GM19035 (cell line): ENCODE measurements at regions not wholly inside any gene's neighbourhood (a gene's known extent, or its start where the extent isn't known, plus 50 kb on each side); places are given as distances from the start of the nearest gene placed in this dataset.

ENCODE experiments used
- ATAC-seq: cut with Tn5 transposase; IDR thresholded peaks from one replicate; pipeline ENCODE4 v1.9.1; 2021; ENCODE audit not compliant: unreplicated experiment

DNA sequence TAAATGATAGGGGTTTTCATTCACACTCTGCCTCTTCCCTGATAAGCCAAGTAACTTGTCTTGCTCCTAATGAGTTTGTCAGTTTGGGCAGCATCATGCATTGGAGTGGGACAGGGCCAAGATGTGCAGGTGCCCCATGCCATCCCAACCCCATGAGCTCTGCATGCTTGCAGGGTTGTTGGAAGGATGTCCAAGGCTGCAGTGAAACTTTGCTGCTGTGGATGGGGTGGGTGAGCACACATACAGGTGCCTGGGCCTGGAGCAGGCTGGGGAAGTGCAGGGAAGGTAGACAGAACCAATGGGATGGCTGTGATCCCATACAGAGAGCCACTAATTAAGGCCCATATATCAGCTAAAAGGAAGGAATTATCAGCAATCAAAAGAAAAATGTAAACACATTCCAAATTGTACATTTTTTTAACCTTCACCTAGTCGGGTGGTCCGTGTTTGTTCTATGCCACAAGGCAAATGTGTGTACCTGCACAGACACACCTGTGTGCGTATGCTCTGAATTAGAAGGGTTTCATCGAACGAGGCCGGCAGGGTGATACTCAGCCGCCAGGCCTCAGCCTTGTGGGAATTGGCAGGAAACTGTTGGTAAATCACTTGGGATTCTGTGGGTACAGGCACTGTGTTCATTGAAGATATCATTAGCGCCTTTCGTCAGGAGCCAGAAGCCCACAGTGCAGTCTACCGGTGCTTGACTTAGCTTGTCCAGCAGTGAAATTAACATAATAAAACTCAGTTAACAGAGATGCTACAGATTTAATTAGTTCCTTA, 342.9 kb downstream of the MYCN start:
- no peak for ATAC-seq

DNA sequence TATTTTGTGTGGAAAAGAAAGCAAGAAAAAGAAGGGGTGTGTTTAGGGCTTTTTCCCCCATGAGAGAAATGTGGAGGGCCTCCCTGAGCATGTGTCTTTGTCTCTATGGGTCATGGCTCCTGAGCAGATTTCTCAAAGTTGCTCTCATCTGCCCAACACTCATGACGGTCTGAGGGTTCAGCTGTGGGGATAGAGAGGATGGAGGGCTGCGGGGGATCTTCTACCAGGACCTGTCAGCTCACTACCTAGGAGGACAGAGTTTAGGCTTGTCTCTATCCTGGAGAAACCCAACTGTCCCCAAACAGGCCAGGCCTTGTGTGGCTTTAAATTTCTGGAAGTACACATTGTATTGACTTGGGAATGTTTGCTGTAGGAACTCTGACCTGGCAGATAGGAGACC, 342.2 kb downstream of the MYCN start:
- ATAC-seq: no peak

DNA sequence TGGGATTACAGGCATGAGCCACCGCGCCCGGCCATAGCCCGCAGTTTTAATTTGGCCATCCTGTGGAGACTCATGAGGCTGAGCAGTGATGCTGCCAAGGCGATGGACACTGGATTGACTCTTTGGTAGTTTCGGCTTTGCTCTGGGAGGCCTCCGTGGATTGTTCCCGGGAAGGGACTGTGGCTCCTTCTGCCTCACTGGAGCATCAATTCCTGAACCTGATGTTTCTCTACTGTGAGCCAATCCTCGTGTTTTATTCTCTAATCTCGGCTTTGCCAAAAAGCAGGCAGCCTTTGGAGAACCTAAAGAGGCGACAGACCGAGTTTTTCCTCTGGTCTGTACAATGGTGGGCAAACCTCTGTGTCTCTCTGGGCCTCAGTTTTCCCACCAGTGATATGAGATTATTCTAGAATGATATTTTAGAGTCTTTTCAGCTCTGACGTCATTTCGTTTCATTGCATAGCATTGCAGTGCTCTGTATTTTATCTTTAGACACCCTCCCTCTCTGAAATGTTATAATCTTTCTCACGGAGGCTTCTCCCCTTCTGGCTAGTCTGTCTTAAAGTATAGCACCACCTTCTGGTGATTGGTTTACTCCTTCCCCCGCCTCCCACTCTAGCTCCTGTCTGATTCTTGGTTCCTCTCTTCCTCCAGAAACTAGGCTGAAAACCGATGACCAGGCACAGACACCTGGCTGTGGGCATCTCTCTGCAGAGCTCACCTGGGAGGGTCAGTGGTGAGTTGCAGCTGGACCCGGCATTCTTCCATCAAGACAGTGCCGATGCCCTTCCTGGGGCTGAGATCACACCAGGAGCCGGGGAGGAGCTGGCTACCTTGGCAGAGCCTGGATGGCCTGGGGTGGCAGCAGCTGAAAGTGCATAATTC, 341.3 kb downstream of the MYCN start:
- ATAC-seq: peak; percentile 71

DNA sequence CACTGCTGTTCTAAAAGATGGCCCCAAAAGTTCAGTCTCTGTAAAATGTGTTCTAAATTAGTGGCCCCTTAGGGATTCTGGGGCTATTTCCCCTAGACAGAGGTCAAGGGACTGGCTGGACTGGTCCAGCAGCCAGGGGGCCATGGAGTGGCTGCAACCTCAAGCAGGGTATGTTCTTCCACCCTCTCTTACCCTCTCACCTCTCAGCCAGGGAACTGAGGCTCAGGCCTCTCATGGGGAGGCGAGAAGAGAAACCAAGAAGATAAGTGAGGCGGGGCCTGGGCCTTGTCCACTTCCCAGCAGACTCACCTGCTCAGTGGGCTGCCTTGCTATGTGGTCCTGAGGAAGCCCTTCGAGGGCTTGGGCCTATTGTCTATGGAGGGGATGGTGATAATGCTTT, 339.7 kb downstream of the MYCN start:
- no peak for ATAC-seq

DNA sequence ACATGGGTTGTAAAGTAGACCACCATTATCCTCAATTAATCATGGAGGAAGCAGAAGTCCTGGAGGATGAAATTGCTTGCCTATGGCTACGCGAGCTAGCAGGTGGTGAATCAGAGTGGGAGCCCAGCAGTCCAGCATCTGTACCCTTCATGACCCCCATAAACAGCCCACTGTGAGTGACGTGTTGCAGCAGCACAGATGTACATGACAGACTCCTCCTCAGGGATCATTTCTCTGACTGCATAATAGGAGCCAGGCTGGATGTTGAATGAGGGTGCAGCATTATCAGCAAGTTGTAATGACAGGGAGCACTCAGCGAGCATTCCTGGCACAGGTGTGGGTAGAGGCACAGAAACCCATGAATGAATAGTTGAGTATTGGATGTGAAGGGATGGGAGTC, 339.3 kb downstream of the MYCN start:
- no peak for ATAC-seq

DNA sequence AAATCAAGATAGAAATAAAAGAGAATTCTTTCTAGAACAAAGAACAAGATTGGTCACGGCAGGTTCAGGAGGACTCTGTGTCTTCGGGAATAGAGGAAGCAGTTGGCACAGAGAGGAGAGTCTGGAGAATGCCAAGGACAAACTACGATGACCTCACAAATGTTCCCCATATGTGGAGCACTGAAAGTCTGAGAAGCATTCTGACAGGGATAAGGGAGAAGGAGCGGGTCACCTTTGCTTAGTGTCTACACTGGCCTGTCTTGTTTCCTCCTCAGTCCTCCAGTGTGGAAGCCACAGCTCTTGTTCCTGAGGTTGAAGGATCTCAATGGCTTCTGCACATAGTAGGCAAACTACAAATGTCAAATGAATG, 338.8 kb downstream of the MYCN start:
- ATAC-seq: no peak

DNA sequence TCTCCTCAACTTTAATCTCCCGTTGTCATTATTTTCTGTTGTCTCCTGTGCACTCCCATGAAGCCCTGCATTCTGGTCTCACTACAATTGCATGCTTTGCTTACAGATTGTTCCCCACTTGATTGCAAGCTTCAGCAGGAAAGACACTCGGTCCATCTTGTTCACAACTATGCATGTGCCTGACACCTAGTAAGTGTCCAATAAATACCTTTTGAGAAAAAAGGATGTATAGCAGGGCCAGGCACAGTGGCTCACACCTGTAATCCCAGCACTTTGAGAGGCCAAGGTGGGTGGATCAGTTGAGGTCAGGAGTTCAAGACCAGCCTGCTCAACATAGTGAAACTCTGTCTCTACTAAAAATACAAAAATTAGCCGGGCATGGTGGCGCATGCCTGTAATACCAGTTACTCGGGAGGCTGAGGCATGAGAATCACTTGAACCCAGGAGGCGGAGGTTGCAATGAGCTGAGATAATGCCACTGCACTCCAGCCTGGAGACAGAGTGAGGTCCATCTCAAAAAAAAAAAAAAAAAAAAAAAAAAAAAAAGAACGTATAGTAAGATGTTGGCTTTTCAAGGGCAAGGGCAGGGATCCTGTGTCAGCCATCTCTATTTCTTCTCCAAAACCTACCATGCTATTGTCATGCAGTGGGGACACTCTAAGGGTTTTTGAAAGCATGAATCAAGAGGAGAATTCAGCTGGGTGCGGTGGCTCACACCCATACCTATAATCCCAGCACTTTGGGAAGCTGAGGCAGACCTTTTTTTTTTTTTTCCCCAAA, 338.3 kb downstream of the MYCN start:
- no peak for ATAC-seq

DNA sequence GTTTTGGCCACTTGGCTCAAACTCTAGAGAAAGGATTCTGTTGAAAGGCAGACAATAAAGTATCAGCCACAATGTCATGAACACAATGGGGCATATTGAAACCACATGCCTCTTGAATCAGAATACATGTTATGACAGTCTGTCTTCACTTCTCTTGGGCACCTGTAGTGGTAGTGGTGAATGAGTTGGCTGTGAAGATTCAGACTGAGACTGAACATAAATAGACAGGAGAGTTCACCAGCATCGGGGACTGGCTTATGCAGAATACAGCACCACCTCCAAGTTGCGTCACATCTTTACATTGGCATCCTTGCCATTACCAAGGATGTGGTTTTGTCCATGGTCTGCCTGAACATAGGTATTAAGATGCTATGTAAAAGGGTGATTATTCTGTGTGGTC, 336.8 kb downstream of the MYCN start:
- no peak for ATAC-seq

DNA sequence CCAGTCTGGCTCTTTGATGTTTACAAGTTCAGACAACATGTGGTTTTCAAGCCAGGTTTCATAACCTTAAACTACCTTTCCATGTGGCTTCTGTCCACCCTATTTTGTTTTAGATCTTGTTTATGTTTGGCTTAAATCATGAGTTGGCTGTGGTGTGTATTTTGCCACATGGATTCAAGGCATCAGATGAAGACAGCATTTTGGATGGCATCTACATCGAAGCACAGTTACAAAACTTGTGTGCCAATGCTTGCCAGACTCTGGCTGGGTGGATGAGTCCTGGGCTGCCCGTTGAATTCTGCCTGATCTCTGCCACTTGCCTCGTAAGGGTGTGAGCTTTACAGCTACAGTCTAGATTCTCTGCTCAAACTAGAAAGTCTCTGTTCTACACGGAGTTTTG, 335.3 kb downstream of the MYCN start:
- no peak for ATAC-seq

DNA sequence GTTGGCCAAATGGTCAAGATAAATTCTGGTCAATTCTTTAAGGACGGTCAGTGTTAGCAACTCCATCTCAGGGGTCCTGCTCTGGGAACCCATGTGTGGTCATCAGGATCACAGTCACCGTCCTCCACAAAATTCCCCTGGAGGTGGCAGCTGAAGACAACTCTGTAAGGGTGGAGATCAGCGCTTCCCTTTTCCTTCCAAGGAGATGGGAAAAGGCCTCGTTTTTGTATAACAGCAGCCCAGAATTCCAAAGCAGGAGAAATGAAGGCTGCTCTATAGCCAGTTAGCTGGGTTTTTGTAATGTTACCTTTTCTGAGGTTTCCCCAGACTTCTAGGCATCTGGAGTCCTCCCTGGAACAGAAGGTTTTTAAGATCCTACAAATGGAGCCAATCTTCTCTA, 334.8 kb downstream of the MYCN start:
- ATAC-seq: no peak

DNA sequence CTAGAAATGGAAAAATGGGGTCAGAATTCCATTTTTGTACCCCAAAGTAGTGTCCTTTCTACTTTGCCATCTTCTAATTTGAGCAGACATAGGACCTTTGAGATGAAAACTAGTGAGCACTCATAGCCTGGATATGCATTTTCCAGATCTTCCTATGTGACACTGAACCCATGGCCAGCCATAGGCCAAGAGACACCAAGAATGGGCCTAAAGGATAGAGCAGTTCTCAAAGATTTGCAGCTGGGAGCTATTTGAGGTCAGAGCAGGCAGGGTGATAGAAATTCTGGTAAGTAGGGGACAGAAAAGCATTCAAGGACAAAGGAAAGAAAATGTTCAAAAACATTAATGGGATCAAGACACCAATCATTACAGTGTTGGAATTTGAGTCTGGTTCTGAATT, 332.8 kb downstream of the MYCN start:
- no peak for ATAC-seq

DNA sequence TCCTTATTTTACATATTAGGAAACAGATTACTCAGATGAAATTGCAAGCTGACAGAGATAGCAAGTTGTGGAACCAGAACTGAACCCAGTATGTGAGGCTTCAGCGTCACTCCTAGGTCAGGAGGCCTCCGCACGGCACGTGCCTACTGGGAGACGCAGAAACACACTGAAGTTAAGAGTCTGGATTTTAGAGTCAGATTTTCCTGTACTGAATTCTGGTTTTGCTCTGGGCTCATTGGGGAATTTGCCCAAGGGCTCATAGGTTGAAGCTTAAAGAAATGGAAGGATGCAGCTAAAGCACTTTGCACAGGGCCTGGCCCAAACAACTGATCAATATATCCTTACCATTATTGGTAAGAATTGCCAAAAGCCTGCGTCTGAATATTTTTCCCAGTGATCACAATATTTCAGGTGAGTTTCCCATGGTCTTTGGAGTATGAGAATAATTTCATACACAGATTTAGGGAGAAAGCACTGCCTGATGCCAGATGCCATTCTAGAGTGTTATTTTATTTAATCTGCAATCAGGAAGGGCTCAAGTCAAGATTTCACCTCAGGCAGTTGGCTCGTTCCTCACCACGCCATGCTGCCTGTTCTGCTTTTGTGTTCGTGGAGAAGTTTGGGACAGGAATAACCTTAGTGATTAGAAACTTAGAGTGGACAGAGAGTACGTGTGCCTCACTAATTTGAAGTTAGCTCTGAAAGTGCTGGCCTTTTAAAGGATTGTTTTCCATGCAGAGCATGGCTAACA, 331.9 kb downstream of the MYCN start:
- ATAC-seq: no peak

DNA sequence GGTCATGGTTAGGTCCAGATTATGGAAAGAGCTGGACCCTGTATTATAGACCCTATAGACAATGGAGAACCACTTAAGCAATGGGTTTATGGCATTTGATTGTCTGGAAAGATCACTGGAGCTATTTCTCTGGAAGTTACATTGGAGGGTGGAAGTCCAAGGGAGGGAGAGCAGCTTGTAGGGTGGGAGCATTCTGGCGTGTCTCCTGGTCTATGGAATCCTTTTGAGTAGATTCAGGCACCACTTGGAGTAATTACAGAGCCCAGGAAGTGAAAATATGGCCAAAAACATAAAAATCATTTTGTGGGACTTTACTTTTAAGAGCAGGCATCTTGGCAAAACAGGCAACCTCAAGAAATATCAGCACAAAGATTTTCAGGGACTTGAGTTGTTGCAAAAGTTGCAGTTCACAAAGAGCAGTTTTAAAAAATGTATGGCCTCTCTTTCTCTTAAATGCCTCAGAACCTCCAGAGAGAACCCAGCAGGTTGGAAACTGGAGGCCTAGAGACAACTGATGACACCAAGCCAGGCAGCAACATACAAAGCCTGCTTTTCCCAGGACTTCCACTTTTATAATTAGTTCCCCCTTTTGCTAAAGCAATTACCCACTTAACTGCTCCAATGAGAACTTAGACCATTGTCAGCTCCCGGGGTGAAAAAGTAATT, 331.0 kb downstream of the MYCN start:
- no peak for ATAC-seq

DNA sequence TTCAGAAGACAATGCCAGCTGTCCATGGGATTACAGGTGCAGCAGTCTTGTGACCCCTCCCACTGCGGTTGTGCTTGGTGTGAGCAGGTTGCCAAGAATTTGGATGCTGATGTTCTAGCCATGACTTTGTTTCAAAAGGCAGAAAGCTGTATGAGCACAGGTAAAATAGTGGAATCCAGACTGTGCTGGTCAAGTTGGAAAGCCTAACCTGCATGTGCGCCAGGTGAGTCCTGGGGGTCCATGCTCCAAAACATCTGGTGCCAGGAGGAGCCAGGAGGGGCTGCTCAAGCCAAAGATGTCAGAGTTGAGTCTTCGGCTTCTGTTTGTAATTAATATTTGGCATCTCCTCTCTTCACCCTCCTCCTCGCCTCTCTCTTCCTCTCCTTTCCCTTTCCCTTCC, 330.1 kb downstream of the MYCN start:
- ATAC-seq: no peak

DNA sequence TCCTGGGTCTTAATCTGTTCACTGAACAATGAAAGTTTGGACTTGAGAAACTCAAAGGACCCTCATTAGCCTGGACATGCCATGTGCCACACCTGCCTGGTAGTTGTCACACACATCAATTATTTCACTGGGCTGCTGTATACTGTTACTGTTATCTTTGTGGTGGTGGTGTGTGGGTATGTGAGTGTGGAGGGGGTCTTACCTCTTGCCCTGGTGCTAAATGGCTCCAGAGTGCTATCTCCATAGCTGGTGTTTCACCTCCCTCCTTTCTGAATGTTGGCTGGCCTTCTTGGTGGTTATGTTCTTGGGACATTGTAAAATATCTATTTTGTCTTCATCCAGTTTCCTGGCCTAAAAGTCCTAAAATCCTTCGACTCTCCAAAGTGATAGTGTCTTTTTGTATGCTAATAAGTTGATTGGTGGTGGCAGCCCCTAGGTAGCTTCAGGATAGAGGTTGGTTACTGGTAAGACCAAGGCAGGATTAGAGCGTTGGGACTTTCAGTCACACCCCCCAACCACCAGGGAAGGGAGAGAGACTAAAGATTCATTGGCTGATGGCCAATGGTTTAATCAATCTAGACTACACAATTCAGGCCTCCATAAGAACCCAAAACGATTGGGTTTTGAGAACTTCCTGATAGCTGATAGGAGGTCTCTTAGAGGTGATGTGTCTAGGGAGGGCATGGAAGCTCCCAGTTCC, 328.1 kb downstream of the MYCN start:
- ATAC-seq: no peak

DNA sequence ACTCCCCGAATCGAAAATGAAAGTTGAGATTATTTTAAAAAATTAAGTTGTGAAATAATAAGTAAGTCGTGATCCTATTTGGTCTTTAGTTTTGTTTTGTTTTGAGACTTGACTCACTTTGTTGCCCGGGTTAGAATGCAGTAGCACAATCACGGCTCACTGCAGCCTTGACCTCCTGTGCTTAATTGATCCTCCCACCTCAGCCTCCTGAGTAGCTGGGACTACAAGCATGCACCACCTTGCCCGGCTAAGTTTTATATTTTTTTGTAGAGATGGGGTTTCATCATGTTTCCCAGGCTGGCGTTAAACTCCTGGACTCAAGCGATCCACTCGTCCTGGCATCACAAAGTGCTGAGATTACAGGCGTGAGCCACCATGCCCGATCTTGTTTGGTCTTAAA, 326.2 kb downstream of the MYCN start:
- no peak for ATAC-seq

DNA sequence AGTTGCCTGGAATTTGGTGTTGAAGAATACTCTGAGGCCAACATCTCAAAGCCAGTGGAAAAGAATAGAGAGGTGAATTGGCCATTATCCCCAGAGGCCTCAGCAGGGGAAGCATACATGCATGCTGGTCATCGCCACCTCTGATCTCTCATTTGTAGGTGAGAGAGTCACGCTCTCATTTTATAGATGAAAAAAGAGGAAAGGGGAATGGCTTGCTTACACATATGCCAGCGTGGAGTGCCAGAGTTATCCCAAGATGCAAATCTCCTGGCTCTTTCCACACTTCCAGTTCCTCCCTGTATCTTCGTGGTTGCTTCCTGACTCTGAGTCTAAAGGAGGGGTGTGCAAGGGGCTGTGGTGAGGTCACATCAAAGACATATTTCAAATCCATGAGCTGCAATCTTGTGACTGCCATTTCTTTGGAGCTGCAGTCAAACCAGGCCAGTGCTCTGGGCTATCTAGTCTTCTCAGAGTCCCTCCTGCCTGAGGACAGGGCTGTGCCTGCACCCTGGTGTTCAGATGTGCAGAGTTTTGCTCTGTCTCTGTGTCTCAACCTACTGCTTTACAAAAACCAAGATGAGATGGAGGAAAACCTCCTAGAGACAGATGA, 324.7 kb downstream of the MYCN start:
- no peak for ATAC-seq

DNA sequence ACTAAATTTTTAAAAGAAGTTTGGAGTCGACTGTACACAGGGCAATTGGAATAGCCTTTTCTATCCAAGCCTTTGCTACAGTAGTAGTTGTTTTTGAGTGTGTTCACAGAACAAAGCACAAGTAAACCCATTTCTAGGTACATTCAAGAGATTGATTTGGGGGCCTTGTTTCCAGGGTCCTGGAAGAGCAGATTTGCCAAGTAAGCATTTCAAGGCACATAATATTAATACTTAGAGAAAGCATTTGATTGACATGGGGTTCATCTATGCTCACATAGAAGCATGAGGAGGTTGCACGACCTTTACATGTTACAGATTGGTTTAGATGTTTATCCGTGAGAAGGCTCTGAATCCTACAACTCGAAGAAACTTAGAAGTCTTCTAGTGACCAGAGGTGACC, 324.1 kb downstream of the MYCN start:
- no peak for ATAC-seq

DNA sequence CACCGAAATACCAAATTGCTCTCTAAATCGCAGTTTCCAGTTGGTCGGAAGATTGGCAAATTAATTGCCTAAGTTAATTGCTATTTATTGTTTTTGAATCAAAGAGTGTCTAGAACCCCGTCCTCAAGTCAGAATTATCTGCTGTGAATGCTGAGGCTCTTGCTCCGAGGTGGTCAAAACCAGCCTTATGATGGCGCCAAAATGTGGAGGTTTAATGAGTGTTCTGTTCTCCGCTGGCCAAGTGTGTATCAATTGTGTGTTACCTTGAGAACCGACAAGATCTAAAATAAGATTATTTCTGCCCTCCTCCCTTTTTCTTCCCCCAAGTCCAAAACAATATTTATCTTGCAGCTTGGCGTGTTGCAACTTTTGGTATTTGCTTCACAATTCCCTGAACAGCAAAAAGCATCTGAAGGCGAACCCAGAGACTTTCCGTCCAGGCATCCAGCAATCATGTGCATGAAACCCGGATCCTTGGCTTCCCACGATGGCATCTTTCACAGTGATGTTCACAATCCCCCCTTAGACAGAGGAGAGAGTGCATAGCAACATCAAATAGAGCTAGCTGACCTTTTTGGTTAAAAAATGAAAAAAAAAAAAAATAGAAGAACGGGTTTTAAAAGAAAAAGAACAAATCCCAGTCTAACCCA, 323.0 kb downstream of the MYCN start:
- no peak for ATAC-seq
